GM19035 (cell line): ENCODE measurements at regions not wholly inside any gene's neighbourhood (a gene's known extent, or its start where the extent isn't known, plus 50 kb on each side); places are given as distances from the start of the nearest gene placed in this dataset.
"Not testable (repeated sequence)": the region's sequence is repeated elsewhere in the genome, so short reads cannot be mapped to it uniquely, and the experiment has no call there.

Experiments
- ATAC-seq: cut with Tn5 transposase; IDR thresholded peaks from one replicate; pipeline ENCODE4 v1.9.1; 2021; ENCODE audit not compliant: unreplicated experiment

DNA sequence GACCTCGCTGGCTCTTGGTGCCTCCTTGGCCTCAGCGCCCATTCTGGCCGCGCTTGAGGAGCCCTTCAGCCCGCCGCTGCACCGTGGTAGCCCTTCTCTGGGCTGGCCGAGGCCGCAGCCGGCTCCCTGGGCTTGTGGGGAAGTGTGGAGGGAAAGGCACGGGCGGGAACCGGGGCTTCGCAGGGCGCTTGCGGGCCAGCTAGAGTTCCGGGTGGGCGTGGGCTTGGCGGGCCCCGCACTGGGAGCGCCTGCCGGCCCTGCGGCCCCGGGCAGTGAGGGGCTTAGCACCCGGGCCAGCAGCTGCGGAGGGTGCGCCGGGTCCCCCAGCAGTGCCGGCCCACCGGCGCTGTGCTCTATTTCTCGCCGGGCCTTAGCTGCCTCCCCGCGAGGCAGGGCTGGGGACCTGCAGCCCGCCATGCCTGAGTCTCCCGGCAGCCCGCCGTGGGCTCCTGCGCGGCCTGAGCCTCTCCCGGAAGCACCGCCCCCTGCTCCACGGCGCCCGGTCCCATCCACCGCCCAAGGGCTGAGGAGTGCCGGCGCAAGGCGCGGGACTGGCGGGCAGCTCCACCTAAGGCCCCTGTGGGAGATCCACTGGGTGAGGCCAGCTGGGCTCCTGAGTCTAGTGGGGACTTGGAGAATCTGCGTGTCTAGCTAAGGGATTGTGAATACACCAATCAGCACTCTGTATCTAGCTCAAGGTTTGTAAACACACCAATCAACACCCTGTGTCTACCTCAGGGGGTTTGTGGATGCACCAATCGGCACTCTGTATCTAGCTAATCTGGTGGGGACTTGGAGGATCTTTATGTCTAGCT is 141.1 kb downstream of the SLCO4C1 start:
- peak; percentile 67 for ATAC-seq

DNA sequence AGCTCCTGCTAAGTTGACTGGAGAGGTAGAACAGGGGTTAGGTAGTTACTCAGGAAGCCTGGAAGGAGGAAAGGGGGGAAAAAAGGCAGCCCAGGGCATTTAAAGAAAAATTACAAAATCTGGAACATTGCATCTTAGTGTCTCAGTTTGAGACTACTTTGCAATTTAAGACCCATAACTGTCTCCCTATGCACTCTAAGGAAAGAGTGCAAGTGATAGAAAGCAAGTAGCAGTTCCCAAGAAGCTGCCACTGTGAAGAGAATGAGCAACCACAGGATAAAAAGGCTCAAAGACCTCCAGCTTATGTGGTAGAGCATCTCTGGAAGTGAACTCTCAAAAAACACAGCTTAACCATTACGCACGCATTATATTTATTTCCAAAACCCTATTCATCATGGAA is 141.8 kb downstream of the SLCO4C1 start:
- peak; percentile 20 for ATAC-seq

DNA sequence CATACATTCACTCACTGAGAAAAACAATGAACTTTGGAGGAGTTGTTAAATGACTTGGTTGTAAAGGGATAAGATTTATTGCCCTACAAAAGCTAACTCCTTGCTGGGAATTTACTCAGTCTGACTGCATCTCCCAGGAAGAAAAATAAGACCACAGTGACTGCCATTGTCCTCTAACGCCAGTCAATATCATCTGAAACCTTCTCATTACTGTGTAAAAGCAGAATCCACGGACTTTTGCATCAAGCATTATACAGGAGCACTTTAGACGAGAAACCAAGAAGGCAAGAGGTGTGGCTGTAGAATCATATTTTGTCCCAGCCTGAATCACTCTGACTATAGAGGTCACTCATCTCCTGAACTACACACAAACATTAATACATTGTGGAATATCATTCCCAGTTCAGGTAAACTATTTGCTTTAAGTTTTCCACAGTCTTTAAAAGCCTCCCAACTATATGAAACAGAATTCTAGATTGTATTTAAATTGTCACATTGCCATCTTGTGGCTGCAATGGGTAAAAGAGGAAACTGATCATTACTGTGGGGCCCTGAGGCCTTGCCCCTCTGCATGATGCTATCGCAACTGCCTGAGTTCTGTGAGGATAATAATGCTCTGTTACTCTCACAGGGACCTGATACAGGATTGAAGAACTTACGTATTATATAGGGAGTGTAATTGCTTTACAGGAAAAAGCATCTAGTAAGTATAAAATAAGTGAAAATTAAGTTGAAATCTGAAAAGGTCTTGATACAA is 142.9 kb downstream of the SLCO4C1 start:
- peak; percentile 64 for ATAC-seq

DNA sequence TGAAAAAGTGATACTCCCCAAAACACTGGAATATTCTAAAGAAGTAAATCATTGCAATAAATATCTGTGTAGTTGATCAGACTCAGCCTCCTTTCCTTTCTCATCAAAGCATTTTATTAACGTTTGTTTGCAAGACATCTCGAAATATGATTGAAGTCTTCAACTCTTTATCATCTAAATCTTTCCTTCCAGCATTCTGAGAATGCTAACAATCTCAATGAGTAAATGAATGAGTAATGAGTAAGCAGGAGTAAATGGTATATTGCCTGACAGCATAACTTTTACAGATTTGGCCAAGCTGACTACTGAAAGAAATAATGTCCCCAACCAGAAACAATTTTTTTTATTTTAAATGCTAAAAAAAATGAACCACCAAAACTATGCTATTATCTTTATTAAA is 157.1 kb downstream of the SLCO4C1 start:
- ATAC-seq = no peak

DNA sequence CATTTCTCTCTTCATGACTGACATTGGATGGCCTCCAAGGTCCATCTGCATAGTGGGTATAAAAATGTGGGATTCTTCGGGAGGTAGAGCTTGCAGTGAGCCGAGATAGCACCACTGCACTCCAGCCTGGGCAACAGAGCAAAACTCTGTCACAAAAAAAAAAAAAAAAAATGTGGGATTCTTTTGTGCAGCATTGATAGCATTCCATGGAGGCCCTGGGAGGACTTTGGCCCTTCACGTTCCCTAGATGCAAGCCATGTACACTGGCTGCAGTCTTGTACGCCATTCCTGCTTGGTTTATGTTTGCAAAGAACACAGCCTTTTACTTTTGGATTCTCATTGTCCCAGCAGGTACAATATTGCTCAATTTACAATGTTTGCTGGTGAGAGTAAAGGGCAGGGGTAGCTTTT is 157.8 kb downstream of the SLCO4C1 start:
- no peak for ATAC-seq

- no peak for ATAC-seq
Observed at GRCh38 chr5:102130890-102131289, 165.2 kb downstream of the SLCO4C1 start.

DNA sequence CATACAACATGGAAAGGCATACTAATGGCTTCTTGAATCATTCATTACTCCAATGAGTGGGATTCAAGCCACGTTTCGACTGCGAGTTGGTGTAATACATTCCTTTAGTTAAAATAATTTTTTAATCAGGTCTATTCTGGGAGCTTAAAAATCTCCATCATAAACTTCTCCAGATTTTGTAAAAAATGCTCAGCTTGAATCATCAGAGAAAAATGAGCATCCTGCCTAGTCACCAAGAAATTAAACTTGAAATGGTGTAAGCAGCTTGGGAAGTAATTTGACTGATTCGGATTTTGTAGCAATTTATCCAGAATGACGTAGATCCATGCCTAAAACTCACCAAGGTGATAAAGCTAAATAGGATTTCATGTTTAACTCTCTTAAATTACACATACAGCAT is 165.7 kb downstream of the SLCO4C1 start:
- ATAC-seq = no peak

- no peak for ATAC-seq
Observed at GRCh38 chr5:102119252-102119651, 176.8 kb downstream of the SLCO4C1 start.

- ATAC-seq = no peak
Observed at GRCh38 chr5:102115736-102116135, 180.3 kb downstream of the SLCO4C1 start.

DNA sequence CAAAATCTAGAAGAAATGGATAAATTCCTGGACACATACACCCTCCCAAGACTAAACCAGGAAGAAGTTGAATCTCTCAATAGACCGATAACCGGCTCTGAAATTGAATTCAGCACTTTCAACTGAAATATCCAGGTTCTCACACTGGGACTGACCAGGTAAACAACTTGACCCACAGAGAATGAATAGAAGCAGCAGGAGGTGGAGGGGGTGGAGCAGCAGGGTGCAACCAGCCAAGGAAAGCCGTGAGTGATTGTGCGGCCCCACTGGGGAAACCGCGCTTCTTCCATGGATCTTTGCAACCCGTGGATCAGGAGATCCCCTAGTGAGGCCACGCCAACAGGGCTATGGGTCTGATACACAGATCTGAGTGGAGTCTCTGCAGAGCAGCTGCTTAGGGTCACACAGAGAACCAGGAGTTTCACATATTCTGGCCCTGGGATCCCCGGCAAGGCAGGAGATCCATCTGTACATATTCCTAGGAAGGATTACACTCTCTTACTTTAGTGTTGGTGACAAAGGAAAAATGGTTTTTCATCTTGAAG is 181.5 kb downstream of the SLCO4C1 start:
- no peak for ATAC-seq

DNA sequence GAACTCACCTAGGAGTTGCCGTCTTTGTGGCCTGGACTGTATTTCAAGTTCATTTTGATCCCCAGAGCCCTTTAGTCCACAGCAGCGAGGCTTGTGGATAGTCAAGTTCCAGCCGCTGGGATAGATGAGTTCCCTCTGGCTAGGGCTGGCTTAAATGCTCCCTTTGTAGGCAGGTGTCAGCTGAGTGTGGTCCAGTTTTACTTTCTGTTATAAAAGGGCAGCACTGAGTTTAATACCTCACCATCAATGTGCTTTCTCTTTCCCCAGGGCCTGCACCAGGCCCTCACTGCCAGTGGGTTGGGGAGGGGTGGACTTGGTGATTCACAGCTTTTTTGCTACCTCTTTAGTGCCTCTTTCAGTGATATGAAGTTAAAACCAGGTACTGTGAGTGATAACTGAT is 188.2 kb downstream of the SLCO4C1 start:
- no peak for ATAC-seq

- ATAC-seq = no peak
Observed at GRCh38 chr5:102106599-102106998, 189.5 kb downstream of the SLCO4C1 start.

- no peak for ATAC-seq
Observed at GRCh38 chr5:102099766-102100331, 196.2 kb downstream of the SLCO4C1 start.

DNA sequence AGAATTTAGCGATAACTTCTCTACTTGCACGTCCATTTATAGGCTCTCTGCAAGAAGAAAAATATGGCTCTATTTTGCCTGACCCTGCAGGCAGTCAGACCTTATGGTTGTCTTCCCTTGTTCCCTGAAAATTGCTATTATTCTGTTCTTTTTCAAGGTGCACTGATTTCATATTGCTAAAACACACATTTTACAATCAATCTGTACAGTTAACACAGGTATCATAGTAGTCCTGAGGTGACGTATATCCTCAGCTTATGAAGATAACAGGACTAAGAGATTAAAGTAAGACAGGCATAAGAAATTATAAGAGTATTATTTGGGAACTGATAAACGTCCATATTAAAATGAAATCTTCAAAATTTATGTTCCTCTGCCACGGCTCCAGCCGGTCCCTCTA is 197.0 kb downstream of the SLCO4C1 start:
- not testable (repeated sequence) for ATAC-seq

DNA sequence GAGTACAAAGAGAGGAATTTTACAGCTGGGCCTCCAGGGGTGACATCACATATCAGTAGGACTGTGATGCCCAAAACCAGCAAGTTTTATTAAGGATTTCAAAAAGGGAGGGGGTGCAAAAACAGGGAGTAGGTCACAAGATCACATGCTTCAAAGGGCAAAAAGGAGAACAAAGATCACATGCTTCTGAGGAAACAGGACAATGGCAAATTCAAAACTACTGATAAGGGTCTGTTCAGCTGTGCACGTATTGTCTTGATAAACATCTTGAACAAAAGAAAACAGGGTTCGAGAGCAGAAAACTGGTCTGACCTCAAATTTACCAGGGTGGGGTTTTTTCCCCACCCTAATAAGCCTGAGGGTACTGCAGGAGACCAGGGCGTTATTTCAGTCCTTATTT is 197.5 kb downstream of the SLCO4C1 start:
- ATAC-seq = not testable (repeated sequence)

DNA sequence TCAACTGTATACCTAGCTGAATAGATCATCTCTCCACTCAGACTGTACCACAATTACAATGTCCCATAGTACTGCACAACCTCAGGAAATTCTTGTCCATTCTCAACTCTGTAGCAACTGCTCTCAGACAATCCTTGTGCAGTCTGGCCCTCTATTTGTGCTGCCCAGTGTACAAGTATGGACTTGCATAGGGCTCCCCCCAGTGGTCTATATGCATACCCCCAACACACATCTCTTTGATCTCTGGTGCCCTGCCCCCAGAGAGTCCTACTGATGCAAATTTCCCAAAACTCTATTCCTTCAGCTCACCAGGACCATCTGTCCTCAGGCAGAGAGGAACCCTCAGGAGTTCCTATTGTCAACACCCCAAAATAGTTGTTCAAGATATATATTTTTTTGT is 205.3 kb downstream of the SLCO4C1 start:
- peak; percentile 88 for ATAC-seq

GRCh38 chr5:102089883-102090282 is 206.2 kb downstream of the SLCO4C1 start:
- ATAC-seq = no peak

GRCh38 chr5:102087906-102088305 is 208.2 kb downstream of the SLCO4C1 start:
- no peak for ATAC-seq

DNA sequence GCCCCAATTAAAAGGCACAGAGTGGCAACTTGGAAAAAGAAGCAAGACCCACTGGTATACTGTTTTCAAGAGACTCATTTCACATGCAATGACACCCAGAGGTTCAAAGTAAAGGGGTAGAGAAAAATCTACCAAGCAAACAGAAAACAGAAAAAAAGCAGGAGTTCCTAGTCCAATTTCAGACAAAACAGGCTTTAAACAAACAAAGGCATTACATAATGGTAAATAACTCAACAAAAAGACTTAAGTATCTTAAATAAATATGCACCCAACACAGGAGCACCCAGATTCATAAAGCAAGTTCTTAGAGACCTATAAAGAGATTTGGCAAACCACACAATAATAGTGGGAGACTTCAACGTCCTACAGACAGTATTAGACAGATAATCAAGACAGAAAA is 215.8 kb downstream of the SLCO4C1 start:
- ATAC-seq = no peak

- no peak for ATAC-seq
Observed at GRCh38 chr5:102077920-102078319, 218.2 kb downstream of the SLCO4C1 start.

DNA sequence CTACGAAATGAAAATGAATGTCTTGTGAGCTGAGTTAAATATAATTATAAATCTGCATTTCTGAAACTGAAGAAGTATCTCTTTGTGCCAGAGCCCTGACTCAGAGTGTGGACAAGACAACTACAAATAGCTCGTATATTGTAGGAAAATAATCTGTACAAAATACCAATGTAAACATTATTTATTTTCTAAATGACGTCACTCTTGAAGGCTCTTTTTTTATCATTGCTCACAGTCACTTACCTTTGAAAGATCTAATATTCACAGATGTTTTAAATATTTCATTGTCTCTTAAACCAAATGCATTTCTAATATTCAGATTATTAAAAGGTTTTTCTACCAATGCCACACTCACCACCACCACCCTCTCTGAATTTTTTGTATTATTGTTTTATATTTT is 226.1 kb downstream of the SLCO4C1 start:
- no peak for ATAC-seq

DNA sequence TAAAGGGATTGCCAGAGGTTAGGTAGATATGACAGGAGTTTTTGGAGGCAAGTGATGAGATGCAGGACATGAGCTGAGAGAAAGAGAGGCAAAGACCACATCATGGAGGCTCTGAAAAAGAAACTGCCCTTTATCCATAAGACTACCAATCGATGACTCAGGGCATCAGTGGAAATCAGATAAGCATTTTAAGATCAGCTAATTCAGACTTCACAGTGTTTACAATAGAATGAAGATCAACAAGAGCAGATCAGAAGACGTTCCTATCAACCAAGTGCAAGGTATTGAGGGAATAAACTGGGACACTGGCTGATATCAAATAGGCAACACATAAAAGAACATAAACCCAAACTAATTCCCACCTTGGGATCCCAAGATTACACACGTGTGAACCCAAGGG is 227.2 kb downstream of the SLCO4C1 start:
- ATAC-seq = no peak
